ENCODE measurements at regions not wholly inside any gene's neighbourhood (a gene's known extent, or its start where the extent isn't known, plus 50 kb on each side); places are given as distances from the start of the nearest gene placed in this dataset.

DNA sequence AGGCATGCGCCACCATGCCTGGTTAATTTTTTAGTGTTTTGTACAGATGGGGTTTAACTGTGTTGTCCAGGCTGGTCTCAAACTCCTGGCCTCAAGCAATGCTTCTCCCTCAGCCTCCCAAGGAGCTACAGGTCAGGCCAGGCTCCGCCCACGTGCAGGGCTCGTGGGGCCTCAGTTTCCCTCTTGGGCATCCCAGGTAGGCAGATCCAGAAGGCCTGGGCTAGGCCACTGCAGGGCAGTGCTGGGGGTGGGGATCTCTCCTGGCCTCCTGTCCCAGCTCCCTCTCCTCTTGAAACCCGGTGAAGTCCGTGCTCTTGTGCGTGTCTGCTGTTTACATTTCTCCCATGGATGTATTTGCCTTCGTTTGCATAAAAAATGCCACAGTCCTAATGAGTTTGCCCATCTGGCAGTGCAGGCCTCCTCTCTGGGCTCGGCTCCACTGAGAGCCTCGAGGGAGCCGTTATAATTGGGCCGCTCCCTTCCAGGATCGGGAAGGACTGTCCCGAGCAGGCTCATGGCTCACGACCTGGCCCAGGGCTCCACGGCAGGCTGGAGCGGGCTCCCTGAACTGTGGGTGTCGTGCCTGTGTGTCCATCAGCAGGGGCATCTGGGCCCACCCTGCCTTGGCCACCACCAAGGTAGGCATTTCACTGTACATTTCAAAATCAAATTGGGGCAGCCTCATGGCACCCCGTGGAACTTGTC lies 52.6 kb upstream of the RUFY1 start:
- no peaks in the 10 kb centered on the region for H3K9me1 ChIP-seq (ENCODE audit: control insufficient read depth, insufficient read depth, low read length)
- BruUV-seq (replicated peaks): no TSS peak
- no peaks in the 10 kb centered on the region for H3K36me3 ChIP-seq (ENCODE audit: control insufficient read depth, insufficient read depth, low read length)
- no peak overlapping the region for H2AFZ ChIP-seq (ENCODE audit: low read depth, low read length)
- H3K27me3 ChIP-seq (ENCODE audit: control insufficient read depth in 2 of 2, insufficient read depth in 2 of 2, low read length in 2 of 2): peaks cover 17 to 53% of the 10 kb centered on the region in 2 experiments
- 0 out of 2 replicates have a peak, but pooled peaks cover 3% of the 10 kb centered on the region for H4K20me1 ChIP-seq (replicated peaks; ENCODE audit: control insufficient read depth, insufficient read depth, low read length)
- H3K4me1 ChIP-seq (replicated peaks in 1 of 2; ENCODE audit: control insufficient read depth in 2 of 2, insufficient read depth in 2 of 2, low read length in 2 of 2): peaks cover 0 to 6% of the 10 kb centered on the region in 2 experiments; a peak in 1 of 5 replicates
- H3K4me2 ChIP-seq (ENCODE audit: insufficient read depth, low read length): no peak overlapping the region
- under 1% methylated on average over 18 of the region's 19 CpGs for WGBS (ENCODE audit: insufficient coverage, low coverage, missing lambda C conversion rate)
- ChIA-PET POLR2A (no interaction called here), CTCF (ENCODE audit: low intra/inter-chr PET ratio) (no interaction called here)
- no peak overlapping the region for H3K9ac ChIP-seq (ENCODE audit: insufficient read depth in 1 of 2, low read depth in 2 of 2, low read length in 2 of 2)
- TF ChIP-seq, protein P1, sequence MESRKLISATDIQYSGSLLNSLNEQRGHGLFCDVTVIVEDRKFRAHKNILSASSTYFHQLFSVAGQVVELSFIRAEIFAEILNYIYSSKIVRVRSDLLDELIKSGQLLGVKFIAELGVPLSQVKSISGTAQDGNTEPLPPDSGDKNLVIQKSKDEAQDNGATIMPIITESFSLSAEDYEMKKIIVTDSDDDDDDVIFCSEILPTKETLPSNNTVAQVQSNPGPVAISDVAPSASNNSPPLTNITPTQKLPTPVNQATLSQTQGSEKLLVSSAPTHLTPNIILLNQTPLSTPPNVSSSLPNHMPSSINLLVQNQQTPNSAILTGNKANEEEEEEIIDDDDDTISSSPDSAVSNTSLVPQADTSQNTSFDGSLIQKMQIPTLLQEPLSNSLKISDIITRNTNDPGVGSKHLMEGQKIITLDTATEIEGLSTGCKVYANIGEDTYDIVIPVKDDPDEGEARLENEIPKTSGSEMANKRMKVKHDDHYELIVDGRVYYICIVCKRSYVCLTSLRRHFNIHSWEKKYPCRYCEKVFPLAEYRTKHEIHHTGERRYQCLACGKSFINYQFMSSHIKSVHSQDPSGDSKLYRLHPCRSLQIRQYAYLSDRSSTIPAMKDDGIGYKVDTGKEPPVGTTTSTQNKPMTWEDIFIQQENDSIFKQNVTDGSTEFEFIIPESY (CRISPR knock-in tag; IDR thresholded peaks at IDR 0.05): no peak
- TF ChIP-seq, protein P2, sequence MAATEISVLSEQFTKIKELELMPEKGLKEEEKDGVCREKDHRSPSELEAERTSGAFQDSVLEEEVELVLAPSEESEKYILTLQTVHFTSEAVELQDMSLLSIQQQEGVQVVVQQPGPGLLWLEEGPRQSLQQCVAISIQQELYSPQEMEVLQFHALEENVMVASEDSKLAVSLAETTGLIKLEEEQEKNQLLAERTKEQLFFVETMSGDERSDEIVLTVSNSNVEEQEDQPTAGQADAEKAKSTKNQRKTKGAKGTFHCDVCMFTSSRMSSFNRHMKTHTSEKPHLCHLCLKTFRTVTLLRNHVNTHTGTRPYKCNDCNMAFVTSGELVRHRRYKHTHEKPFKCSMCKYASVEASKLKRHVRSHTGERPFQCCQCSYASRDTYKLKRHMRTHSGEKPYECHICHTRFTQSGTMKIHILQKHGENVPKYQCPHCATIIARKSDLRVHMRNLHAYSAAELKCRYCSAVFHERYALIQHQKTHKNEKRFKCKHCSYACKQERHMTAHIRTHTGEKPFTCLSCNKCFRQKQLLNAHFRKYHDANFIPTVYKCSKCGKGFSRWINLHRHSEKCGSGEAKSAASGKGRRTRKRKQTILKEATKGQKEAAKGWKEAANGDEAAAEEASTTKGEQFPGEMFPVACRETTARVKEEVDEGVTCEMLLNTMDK (IDR thresholded peaks at IDR 0.05; ENCODE audit: borderline replicate concordance, insufficient read depth, low read depth, low read length, poor library complexity, severe bottlenecking): no peak
- TF ChIP-seq ZNF668 (CRISPR knock-in tag; IDR thresholded peaks at IDR 0.05) (no peak), JUNB (CRISPR knock-in tag; conservative IDR thresholded peaks at IDR 0.05) (no peak), PTTG1 (tag; IDR thresholded peaks at IDR 0.05; ENCODE audit: low read depth) (no peak), PYGO2 (tag; IDR thresholded peaks at IDR 0.05) (no peak)
- TF ChIP-seq, protein P3, sequence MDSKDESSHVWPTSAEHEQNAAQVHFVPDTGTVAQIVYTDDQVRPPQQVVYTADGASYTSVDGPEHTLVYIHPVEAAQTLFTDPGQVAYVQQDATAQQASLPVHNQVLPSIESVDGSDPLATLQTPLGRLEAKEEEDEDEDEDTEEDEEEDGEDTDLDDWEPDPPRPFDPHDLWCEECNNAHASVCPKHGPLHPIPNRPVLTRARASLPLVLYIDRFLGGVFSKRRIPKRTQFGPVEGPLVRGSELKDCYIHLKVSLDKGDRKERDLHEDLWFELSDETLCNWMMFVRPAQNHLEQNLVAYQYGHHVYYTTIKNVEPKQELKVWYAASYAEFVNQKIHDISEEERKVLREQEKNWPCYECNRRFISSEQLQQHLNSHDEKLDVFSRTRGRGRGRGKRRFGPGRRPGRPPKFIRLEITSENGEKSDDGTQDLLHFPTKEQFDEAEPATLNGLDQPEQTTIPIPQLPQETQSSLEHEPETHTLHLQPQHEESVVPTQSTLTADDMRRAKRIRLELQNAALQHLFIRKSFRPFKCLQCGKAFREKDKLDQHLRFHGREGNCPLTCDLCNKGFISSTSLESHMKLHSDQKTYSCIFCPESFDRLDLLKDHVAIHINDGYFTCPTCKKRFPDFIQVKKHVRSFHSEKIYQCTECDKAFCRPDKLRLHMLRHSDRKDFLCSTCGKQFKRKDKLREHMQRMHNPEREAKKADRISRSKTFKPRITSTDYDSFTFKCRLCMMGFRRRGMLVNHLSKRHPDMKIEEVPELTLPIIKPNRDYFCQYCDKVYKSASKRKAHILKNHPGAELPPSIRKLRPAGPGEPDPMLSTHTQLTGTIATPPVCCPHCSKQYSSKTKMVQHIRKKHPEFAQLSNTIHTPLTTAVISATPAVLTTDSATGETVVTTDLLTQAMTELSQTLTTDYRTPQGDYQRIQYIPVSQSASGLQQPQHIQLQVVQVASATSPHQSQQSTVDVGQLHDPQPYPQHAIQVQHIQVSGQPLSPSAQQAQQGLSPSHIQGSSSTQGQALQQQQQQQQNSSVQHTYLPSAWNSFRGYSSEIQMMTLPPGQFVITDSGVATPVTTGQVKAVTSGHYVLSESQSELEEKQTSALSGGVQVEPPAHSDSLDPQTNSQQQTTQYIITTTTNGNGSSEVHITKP (IDR thresholded peaks at IDR 0.05; ENCODE audit: partially characterized antibody): no peak
- TF ChIP-seq, protein P4, sequence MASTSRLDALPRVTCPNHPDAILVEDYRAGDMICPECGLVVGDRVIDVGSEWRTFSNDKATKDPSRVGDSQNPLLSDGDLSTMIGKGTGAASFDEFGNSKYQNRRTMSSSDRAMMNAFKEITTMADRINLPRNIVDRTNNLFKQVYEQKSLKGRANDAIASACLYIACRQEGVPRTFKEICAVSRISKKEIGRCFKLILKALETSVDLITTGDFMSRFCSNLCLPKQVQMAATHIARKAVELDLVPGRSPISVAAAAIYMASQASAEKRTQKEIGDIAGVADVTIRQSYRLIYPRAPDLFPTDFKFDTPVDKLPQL (IDR thresholded peaks at IDR 0.05; ENCODE audit: extremely low read depth, insufficient read length): no peak
- FAIRE-seq (no peak), DNase-seq (ENCODE audit: extremely low read depth in 1 of 4, low spot score in 3 of 4) (no peak), ATAC-seq (no peak)
- H3K27ac ChIP-seq (ENCODE audit: extremely low read depth, low read depth, low read length): no peak overlapping the region
- H3K9me3 ChIP-seq (replicated peaks; ENCODE audit: control insufficient read depth, insufficient read depth, low read depth, low read length): no peaks in the 10 kb centered on the region
- intact Hi-C loops (cut with micrococcal nuclease) (no loop called here), in situ Hi-C loops (cut with MboI) (loop anchor here (5.0 to 10.0 kb wide), 2 partner anchors 330 to 1203 kb away; no protein-coding TSS in a partner anchor)
- no peak overlapping the region for H3K4me3 ChIP-seq
- no peaks in the 10 kb centered on the region for H3K79me2 ChIP-seq (ENCODE audit: control insufficient read depth, insufficient read depth, low read length)

Data from K562 (cell line).